Ecto neural progenitor cell (in vitro differentiated cells): ENCODE measurements at regions not wholly inside any gene's neighbourhood (a gene's known extent, or its start where the extent isn't known, plus 50 kb on each side); places are given as distances from the start of the nearest gene placed in this dataset.
"Not testable (repeated sequence)": the region's sequence is repeated elsewhere in the genome, so short reads cannot be mapped to it uniquely, and the experiment has no call there.

ENCODE experiments used
- DNase-seq: peaks from one replicate; pipeline ENCODE4 v3.0.0-alpha.2; 2018; ENCODE audit warnings: low spot score

DNA sequence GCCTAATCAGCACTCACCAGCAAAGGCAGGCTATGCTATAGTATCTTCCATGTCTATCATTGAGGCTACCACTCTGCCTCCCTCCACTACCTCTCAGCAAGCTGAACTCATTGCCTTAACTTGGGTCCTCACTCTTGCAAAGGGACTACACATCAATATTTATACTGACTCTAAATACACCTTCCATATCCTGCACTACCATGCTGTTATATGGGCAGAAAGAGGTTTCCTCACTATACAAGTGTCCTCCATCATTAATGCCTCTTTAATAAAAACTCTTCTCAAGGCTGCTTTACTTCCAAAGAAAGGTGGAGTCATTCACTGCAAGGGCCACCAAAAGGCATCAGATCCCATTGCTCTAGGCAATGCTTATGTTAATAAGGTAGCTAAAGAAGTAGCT is 669.3 kb upstream of the USP15 start:
- DNase-seq = not testable (repeated sequence)

DNA sequence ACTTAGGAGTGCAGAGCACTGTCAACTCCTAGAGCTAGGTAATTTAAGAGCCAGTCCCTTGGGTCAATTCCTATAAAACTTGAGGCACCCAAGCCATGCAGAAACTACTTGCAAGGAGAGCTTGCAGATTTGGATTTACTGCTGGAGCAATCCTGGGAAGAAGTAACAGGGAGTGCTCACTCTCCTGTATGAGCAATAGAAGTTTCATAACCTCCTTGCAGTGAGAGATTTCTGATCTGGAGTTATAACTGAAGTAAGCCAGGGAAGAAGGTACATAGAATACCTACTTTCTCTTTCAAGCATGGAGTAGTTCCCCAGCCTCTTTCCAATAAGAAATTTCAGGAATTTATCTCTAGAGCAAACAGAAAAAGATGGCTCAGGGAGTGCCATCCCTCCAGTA is 650.1 kb upstream of the USP15 start:
- DNase-seq = no peak

DNA sequence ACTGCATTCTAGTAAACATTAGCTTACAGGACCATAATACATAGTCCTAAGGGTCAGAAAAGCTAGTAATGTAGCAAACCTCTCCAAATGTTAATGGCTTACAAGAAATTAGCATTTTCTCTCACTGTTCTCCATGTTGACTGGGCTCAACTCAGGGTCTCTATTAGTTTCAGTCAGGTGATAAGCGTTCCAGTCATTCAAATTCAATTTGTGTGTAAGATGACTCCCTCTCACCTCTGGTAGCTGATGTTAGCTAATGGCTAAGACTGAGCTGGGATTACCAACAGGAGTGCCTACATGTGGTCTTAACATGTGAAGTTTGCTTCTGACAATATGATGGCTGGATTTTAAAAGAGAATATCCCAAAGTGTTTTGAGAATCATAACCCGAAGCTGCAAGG is 630.5 kb upstream of the USP15 start:
- DNase-seq = no peak

DNA sequence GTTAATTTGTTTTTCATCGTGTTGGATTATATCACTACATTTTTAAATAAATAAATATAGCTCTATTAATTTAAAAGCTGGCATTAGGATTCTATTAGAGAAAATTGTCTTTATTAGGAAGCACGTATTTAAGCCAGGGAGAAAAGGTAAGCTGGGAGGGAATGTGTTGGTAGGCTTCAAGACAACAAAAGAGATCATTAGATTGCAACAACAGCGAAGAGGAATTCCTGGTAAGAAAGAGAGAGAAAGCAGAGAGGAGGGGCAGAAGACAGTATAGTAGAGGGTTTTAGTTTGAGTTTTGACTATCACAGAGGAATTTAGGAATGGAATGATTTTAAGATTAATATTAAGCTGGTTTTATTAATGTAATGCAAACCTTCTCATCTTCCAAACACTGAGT is 613.6 kb upstream of the USP15 start:
- no peak for DNase-seq

DNA sequence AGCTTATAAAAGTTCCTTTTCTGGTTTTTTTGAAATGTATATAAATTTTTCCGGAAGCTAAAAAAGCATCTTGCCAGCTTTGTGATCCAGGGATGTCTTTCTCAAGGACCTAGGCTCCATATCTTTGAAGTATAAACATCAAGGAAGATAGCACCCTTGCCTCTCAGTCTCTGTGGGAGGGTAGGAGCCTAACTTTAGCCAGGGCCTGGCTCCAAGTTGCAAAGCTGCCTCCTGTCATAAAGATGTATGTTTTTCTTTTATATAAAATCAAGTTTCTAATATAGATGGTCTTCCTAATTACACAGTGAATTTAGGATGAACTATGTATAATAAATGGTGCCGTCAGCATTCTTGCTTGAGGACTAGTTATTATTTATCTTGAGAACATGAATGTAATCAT is 612.6 kb upstream of the USP15 start:
- DNase-seq = no peak

DNA sequence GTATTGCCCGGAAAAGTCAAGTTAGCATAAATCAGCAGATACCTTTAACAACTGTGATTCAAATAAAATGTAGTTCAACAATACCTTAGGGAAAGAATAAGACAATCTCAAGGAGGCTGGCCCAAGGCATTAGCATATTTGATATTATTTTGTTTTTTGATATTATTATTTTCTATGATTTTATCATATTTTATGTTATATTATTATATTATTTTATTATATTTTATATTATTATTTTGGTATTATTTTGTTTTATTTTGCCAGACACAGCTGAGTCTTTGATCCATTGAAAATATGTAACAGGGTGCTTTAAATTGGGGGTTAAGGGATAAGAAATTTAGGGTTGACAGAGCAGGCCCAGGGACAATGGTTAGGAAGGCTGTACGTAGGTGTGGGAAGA is 607.9 kb upstream of the USP15 start:
- no peak for DNase-seq

DNA sequence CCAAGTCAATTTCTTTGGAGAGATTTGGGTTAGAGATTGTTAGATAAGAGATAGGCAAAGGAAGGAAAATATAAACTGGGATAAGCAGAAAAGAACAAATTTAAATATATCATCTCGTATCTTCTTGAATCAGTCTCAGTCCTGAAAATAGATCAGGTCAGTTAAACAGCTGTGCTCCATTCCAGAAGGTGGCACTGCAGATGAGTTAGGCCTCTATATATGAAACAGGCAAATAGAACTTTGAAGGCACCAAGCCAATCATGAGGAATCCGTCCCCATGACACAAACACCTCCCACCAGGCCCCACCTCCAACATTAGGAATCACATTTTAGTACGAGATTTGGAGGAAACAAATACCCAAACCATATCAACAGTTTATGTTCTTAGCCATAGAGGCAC is 605.5 kb upstream of the USP15 start:
- no peak for DNase-seq

DNA sequence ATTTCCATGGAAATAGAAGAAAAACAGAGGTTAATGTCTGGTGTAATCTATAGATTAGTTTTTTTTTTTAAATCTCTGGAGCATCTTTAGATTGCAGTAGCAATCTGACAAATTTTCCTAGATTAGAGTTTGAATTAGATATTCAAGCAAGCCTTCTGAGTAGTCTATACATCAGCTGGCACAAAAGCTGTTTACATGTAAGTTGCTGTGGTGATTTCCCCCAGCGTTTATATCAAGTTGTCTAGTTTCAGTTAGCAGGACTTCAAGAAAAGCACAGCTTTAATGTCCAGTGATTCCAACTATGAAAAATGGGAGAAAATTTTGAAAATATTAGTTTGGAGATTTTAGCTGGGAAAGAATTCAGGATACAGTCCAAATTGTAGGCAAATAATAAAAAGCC is 605.0 kb upstream of the USP15 start:
- DNase-seq = no peak

DNA sequence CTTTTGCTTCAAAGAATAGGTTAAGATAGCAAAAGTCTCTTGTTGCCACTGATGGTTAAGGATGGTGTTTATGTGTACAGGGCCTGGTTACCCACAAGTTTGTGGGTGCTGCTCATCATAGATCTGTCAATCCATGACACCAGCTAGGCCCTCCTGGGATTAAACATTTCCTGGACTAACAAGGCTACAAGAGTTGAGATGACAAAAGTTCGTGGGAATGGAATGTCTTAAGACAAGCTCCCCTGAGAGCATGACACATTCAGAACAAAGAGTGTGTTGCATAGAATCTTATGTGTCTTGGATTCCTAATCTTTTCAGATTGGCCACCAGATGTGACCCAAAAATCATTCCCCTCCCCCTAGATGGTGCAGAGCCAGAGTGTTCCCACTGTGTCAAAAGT is 592.5 kb upstream of the USP15 start:
- DNase-seq = no peak

DNA sequence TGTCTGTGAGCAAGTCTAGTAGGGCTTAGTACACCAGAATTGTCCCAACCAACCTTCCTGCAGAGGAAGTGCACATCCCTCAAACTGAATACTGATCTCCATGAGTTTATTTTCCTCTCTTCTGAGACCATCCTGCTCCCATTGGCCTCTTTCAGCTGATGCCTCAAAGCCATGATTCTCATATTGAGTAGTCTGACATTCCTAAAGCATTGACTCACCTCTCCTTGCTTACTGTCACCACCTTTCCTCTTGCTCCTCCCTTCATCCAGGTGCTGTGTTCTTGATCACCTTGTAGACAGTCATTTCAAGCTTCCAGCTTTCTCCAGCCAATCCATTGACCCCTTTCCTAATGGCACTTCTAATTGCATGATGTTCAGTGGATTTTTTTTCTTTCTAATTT is 583.7 kb upstream of the USP15 start:
- DNase-seq = no peak

DNA sequence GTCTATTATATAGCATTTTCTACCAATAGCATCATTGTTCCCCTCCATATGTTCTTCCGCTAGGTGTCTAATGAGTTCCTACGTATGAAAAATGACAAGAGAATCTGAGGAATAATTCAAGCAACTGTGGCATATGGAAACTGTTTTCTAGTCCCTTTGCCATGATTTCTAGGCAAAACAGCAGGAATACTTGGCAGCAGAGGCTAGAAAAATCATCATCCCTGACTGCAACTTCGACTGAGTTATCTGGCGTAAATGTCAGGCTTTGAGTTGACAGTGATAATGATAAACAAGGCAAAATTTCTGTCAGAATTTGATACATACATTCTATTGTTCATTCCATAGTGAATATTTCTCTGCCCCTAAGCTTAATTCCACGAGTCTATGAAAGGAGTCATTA is 572.8 kb upstream of the USP15 start:
- no peak for DNase-seq

DNA sequence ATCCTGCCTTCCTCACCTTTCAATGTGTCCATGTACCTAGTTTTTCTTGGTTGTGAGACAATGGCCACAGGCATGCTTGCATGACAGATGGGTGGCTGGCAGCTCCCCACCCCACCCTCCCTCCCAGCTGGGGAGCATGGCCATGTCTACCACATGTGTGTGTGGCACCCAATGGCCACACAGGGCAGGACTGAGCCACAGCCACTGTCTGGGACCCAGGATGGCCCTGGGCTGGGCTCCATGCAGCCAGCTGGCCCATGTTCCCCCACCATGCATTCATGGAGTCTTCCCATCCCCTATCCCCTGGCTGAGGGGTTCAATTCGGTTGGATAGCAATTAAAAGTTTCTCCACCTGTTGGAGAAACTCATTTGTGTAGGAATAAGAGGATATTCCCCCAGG is 566.0 kb upstream of the USP15 start:
- DNase-seq = no peak

DNA sequence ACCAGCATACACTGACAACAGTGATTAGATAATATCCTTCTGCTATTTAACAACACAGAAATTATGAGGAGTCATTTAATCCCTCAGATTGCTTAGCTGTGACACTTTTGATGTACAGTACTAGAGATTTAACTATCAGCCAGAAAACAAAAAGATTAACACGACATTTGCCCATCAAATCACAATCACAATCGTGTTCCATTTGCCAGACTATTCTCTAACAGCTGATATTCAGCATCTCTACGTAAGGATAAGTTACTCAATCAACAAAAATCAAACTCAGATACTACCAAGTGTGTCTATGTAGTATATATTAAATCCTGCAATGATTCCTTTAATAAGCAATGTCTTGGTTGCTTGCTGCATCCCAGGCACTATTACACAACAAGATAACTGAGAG is 558.7 kb upstream of the USP15 start:
- DNase-seq = no peak

DNA sequence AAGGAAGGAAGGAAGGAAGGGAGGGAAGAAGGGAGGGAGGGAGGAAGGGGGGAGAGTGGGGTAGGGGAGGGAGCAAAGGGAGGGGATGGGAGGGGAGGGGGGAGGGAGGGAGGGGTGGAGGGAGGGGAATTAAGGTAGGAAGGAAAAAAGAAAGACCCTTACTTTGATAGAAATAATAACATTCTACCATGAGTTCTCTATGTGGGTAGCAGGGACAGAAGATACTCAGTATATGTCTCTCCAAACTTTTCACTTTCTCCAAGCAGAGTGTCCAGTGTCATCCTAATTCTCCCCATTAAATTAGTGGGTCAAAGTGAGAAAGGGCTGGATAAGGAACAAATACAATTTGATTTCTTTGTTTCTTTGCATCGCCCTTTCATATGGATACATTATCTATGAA is 553.4 kb upstream of the USP15 start:
- DNase-seq = no peak

DNA sequence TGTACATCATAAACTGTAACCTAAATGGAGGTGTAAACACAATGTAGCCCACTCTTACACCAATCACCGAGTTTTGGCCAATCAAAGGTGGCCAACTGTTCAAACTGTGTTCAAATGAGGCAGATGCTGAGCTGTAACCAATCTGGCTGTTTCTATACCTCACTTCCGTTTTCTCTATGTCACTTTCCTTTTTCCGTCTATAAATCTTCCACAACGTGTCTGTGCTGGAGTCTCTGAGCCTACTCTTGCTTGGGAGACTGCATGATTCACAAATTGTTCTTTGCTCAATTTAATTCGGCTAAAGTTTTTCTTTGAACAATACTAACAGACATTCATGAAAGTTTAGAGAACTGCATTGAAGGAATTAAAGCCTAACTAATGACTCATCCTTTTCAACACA is 547.1 kb upstream of the USP15 start:
- DNase-seq = no peak

DNA sequence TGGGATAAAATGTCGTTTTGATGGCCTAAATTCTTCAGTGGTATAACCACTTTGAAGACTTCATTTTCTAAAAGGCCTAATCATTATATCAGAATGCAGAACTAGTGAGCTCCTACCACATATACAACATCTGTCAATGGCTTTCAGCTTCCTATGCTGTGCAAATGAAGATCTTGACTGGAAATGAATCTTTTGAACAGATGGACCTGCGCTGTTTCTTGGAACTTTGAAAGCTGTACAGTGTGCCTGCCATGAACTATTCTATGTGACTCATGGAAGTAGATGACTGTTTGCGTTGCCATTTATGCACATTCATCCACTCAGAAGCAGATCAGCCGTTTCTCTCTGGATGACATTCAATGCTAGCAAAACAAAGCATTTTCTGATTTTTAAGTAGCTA is 542.2 kb upstream of the USP15 start:
- no peak for DNase-seq

DNA sequence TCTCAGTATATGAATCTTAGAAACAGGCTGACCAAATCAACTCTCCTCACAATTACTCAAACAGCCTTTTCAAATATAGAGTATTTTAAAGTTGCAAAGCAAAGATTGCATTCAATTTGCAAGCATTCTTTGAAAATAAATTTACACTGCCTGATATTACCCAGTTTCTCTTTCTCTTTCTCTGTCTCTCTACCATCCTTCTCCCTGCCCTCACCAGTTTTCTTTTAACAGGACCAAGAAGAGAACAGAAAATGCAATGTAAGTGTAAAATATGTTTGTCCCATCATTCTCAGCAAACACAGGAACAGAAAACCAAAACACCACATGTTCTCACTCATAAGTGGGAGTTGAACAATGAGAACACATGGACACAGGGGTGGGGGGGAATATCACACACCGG is 520.3 kb upstream of the USP15 start:
- no peak for DNase-seq

DNA sequence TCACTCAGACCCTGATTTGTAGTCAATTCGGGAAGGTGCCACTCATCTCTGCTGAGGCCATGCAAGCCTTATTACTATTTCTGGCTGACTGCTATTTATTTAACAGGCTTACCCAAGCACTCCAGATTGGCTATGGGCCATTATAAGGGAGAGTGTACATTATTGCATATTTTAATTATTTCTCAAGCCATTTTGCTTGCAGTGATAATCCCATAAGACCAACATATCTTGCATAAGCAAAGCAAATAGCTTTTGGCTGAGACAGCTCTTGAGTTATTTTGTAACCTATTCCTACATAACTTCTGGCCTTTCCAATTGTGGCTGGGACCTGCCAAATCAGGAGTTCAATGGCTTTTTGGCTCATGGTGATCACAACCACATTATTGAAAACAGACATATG is 509.6 kb upstream of the USP15 start:
- no peak for DNase-seq

DNA sequence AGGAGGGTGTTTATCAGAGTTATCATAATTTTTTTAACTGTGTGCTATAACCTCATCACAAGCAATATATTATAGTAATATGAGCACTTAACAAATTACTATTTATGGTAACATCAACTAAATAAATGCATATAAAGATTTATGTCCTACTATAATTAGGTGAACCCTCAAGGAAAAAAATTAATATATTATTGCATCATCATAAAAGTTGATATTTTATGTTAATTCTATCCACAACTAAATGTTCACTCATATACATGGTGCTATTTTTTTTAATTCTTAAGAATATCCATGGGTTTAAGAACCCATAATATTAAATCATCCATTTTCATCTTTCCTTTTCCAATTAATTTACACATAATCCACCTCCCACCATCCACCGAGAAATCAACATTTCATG is 506.0 kb upstream of the USP15 start:
- DNase-seq = no peak

DNA sequence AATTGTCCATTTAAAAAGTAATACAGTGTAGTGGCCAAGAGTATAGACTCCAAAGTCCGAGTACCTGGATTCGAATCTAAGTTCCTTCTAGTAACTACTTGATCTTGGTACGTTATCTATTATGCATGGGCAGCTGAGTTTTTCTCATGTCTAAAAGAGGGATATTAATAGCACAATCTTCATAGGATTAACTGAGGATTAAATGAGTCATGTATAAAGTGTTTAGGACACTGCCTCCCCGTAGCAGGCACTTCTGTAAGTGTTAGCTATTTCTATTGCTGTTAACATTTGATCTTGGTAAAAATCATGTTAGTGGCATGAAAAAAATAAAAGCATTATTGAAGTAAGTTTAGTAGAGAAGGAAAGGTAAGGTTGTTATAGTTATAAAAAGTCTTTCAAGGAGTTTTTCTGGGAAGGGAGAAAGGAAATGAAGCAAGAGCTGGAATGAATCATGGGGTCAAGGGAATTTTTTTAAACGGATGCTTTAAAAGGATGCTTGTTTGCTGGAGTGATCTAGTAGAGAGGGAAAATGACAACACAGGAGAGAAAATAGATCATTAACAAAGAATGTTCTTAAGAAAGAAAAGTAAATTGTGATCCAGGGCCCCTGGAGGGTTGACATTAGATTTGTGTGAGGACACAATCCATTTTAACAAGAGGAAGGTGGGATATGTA is 502.2 kb upstream of the USP15 start:
- no peak for DNase-seq

DNA sequence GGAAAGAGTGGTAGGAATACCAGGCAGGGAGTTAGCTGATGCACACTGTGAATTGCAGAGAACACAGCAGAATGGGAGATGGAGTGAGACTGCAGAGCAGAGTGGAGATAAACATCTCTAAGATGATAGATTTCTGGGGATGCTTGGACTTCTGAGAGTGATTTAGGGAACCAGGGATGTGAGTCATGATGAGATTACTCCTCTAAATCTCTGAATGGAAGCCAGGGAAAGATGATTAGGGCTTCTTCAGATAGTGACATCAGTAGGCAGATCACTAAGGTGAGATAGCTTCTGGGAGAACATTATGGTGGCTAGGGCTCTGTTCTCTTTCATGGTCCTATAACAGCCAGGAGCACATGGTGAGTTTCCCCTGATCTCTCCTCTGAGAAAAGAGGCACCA is 501.5 kb upstream of the USP15 start:
- DNase-seq = no peak

DNA sequence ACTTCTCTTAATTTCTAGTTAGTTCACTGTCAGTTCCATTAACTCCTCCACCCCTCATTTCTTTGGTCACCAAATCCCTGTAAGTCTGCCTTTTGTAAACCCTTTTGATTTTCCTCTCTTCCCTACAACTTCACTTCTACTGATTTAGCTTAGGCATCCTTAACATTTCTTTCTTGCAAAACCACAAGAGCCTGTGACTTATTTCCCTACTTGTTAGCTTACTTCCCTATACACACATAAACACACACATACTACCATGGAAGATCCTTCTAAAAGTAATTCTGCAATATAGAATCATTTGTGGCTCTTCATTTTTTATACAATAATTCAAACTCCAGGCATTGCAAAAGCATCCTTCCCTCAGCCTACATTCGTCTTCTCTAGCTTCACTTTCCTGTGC is 494.3 kb upstream of the USP15 start:
- DNase-seq = no peak

DNA sequence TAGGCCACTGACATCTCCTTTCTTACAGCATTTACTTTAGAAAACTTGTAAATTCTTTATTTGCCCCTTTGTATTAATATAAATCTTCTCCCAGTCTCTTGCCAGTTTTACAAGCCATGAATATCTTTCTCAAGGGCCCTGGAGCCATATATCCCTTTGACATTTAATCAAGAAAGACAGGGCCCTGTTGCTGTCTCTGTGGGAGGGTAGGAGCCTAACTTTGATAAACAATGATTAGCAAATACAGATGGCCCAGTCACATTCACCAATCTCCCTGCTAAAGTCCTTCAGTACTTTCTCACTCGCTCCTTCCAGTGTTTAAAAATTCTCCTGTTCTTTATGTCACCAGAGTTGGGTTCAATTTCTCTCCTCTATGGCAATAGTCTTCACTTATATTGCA is 479.8 kb upstream of the USP15 start:
- DNase-seq = no peak

DNA sequence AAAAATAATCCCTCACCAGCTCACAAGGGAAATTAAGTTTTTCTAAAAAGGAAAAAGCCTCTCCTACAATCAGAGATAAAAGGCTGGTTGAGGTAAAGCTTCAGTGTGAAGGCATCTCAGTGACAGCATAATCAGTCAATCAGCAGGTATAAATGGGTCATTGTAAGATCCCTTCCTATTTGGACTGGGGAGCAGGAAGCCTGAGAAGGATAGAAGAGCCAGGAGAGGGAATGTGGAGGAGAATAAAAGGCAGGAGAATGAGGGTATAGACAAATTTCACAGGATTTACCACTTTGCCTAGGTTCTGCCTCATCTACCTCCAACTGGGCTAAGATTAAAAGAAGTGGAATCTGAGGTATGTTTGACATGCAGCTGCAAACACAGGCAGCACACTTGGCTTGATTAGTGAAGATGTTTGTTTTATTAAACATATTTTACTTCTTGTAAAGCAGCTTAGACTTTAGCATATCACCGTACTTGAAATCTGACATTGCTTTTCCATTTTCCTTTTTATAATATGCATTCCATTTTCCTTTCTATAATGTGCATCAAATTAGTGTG is 479.1 kb upstream of the USP15 start:
- DNase-seq = no peak

DNA sequence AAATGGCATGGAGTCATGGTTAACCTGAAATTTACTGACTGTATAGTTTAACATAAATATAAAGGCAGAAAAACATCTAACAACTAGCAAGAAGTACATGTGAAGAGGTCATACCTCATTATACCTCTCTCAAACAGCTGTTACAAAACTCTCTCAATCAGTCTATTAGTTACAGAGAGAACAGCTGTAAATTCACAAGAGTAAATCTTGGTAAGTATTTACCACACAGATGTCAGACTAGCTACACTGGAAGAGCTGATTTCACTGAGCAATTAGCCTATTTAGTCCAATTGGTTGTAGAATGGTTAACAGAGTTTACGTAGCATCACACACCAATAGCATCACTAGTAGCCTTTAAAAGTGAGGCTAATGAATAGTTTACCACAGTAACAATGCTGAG is 463.4 kb upstream of the USP15 start:
- no peak for DNase-seq
